ENCODE measurements at regions not wholly inside any gene's neighbourhood (a gene's known extent, or its start where the extent isn't known, plus 50 kb on each side); places are given as distances from the start of the nearest gene placed in this dataset.

GRCh38 chr10:113348694-113349093 is 204.2 kb upstream of the HABP2 start:
- intact Hi-C loops (cut with micrococcal nuclease; ENCODE audit: unreplicated experiment) = no loop called here
- no peak for TF ChIP-seq EZH2 (IDR thresholded peaks at IDR 0.05; ENCODE audit: borderline replicate concordance, low read depth, low read length, poor library complexity, severe bottlenecking)
- TF ChIP-seq, protein P1, sequence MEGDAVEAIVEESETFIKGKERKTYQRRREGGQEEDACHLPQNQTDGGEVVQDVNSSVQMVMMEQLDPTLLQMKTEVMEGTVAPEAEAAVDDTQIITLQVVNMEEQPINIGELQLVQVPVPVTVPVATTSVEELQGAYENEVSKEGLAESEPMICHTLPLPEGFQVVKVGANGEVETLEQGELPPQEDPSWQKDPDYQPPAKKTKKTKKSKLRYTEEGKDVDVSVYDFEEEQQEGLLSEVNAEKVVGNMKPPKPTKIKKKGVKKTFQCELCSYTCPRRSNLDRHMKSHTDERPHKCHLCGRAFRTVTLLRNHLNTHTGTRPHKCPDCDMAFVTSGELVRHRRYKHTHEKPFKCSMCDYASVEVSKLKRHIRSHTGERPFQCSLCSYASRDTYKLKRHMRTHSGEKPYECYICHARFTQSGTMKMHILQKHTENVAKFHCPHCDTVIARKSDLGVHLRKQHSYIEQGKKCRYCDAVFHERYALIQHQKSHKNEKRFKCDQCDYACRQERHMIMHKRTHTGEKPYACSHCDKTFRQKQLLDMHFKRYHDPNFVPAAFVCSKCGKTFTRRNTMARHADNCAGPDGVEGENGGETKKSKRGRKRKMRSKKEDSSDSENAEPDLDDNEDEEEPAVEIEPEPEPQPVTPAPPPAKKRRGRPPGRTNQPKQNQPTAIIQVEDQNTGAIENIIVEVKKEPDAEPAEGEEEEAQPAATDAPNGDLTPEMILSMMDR (conservative IDR thresholded peaks at IDR 0.05; ENCODE audit: low read depth, low read length) = no peak
- Histone ChIP-seq H3K36me3 (ENCODE audit: insufficient read depth, low read length, poor library complexity, severe bottlenecking) (no peaks in the 10 kb centered on the region), H3K4me1 (ENCODE audit: insufficient read depth, low read length, poor library complexity, severe bottlenecking) (no peaks in the 10 kb centered on the region), H3K9me3 (ENCODE audit: low read depth, low read length, poor library complexity, severe bottlenecking) (no peaks in the 10 kb centered on the region), H3K27me3 (replicated peaks; ENCODE audit: insufficient read depth, low read depth, low read length, poor library complexity) (no peaks in the 10 kb centered on the region), H3K27ac (ENCODE audit: low read depth, low read length, poor library complexity, severe bottlenecking) (no peak overlapping the region), H3K4me3 (ENCODE audit: low read depth, low read length, poor library complexity, severe bottlenecking) (no peak overlapping the region)
- no TSS peak for BruUV-seq (replicated peaks)
- CTCF ChIA-PET = no interaction called here
- POLR2A ChIA-PET (ENCODE audit: low non-redundant PET) = no interaction called here
- no peak for DNase-seq (ENCODE audit: low spot score)

- ChIA-PET CTCF (no interaction called here), POLR2A (ENCODE audit: low non-redundant PET) (no interaction called here)
- Histone ChIP-seq H3K4me1 (ENCODE audit: insufficient read depth, low read length, poor library complexity, severe bottlenecking) (no peaks in the 10 kb centered on the region), H3K27ac (ENCODE audit: low read depth, low read length, poor library complexity, severe bottlenecking) (no peak overlapping the region), H3K9me3 (ENCODE audit: low read depth, low read length, poor library complexity, severe bottlenecking) (no peaks in the 10 kb centered on the region), H3K4me3 (ENCODE audit: low read depth, low read length, poor library complexity, severe bottlenecking) (no peak overlapping the region), H3K36me3 (ENCODE audit: insufficient read depth, low read length, poor library complexity, severe bottlenecking) (no peaks in the 10 kb centered on the region), H3K27me3 (replicated peaks; ENCODE audit: insufficient read depth, low read depth, low read length, poor library complexity) (no peaks in the 10 kb centered on the region)
- intact Hi-C loops (cut with micrococcal nuclease; ENCODE audit: unreplicated experiment) = no loop called here
- BruUV-seq (replicated peaks) = no TSS peak
- TF ChIP-seq, protein P1 (conservative IDR thresholded peaks at IDR 0.05; ENCODE audit: low read depth, low read length) = no peak
- no peak for TF ChIP-seq EZH2 (IDR thresholded peaks at IDR 0.05; ENCODE audit: borderline replicate concordance, low read depth, low read length, poor library complexity, severe bottlenecking)
- DNase-seq (ENCODE audit: low spot score) = no peak
These were observed 202.4 kb upstream of the HABP2 start for GRCh38 chr10:113350311-113351040.

DNA sequence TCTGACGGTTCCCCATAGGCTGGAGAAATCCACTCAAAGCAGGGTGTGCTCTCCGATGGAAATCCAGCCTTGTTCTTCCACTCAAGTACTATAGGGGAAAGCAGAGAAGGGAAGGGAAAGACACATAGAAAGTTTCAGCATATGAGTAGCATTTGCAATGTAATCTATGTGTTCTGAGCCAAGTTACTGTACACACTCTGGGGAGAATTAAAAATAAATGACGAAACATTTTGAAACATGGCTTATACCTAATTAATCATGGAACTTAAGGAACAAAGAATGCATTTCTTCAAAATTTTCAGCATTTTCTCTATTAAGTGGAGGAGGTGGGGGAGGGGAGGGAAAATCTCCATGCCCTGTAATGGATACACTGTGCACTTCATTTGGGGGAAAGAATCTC is 198.1 kb upstream of the HABP2 start:
- no peak for TF ChIP-seq EZH2 (IDR thresholded peaks at IDR 0.05; ENCODE audit: borderline replicate concordance, low read depth, low read length, poor library complexity, severe bottlenecking)
- TF ChIP-seq, protein P1 (conservative IDR thresholded peaks at IDR 0.05; ENCODE audit: low read depth, low read length) = no peak
- Histone ChIP-seq H3K4me1 (ENCODE audit: insufficient read depth, low read length, poor library complexity, severe bottlenecking) (no peaks in the 10 kb centered on the region), H3K36me3 (ENCODE audit: insufficient read depth, low read length, poor library complexity, severe bottlenecking) (no peaks in the 10 kb centered on the region), H3K27ac (ENCODE audit: low read depth, low read length, poor library complexity, severe bottlenecking) (no peak overlapping the region), H3K4me3 (ENCODE audit: low read depth, low read length, poor library complexity, severe bottlenecking) (no peak overlapping the region), H3K9me3 (ENCODE audit: low read depth, low read length, poor library complexity, severe bottlenecking) (no peaks in the 10 kb centered on the region), H3K27me3 (replicated peaks; ENCODE audit: insufficient read depth, low read depth, low read length, poor library complexity) (no peaks in the 10 kb centered on the region)
- no peak for DNase-seq (ENCODE audit: low spot score)
- BruUV-seq (replicated peaks) = no TSS peak
- CTCF ChIA-PET = no interaction called here
- POLR2A ChIA-PET (ENCODE audit: low non-redundant PET) = no interaction called here
- intact Hi-C loops (cut with micrococcal nuclease; ENCODE audit: unreplicated experiment) = no loop called here
